ENCODE measurements at regions not wholly inside any gene's neighbourhood (a gene's known extent, or its start where the extent isn't known, plus 50 kb on each side); places are given as distances from the start of the nearest gene placed in this dataset.

GRCh38 chr20:60905919-60906318 lies 346.1 kb upstream of the CDH4 start:
- TF ChIP-seq CTCF (IDR thresholded peaks at IDR 0.05) (no peak), REST (IDR thresholded peaks at IDR 0.05; ENCODE audit: insufficient read depth in 1 of 2, low read depth in 2 of 2, low read length in 1 of 2) (no peak), POLR2AphosphoS5 (IDR thresholded peaks at IDR 0.05; ENCODE audit: low read depth, low read length) (no peak), SIN3A (IDR thresholded peaks at IDR 0.05; ENCODE audit: borderline replicate concordance, insufficient read depth, low read depth, low read length) (no peak), TCF7L2 (IDR thresholded peaks at IDR 0.05; ENCODE audit: low read depth, low read length) (no peak)

All from Panc1 (cell line).